K562 (cell line): ENCODE measurements at regions not wholly inside any gene's neighbourhood (a gene's known extent, or its start where the extent isn't known, plus 50 kb on each side); places are given as distances from the start of the nearest gene placed in this dataset.

ENCODE experiments used
- ATAC-seq: fragments of 200-7000 bp; cut with Tn5 transposase; 3 replicates; pipeline ENCODE4 v1.9.1; 2020; ENCODE audit warnings: moderate library complexity
- BruUV-seq: library from RNA; stranded (reverse); fragments of 400-500 nt; replicated peaks from 2 replicates; lab custom pipeline; 2021; lab: Mats Ljungman, UMichigan
- CTCF ChIA-PET: fragments of 300-600 bp; formaldehyde crosslinking; extraction: SDS; loops from one replicate; lab custom pipeline; 2021; ENCODE audit warnings: low intra/inter-chr PET ratio; lab: Yijun Ruan, JAX
- POLR2A ChIA-PET: fragments of 300-600, 350-650 bp; sonication (Branson Sonifier 250); formaldehyde crosslinking; extraction: SDS; loops from one replicate; lab custom pipeline; 2021; ENCODE audit warnings: antibody characterized with exemption, inconsistent platforms; lab: Yijun Ruan, JAX
- DNase-seq, 4 experiments: peaks; one replicate each; pipeline versions ENCODE4 v3.0.0 to v3.0.0-alpha.2; 2011 to 2018; ENCODE audit warnings: low spot score in 3 of 4, mixed read lengths in 3 of 4; ENCODE audit errors: extremely low read depth in 1 of 4
- FAIRE-seq: peaks from 2 replicates; lab custom pipeline; 2011; peaks lifted over from hg19 to GRCh38; lab: Jason Lieb, UNC
- H2AFZ ChIP-seq: 2 replicates; pipeline ENCODE4 v1.6.0; 2011; ENCODE audit warnings: low read depth, low read length, control low read depth, inconsistent platforms
- H3K27ac ChIP-seq: fragments of 200-600 bp; 3 replicates; pipeline ENCODE4 v1.8.0; 2011; ENCODE audit warnings: low read depth, mild to moderate bottlenecking, control low read depth, inconsistent platforms, low read length, moderate library complexity, mixed read lengths; ENCODE audit errors: extremely low read depth
- H3K27me3 ChIP-seq, 2 experiments: fragments of 300-600 bp in 1 of 2; 2 replicates in 1 of 2; 3 replicates in 1 of 2; pipeline versions ENCODE4 v1.6.0 to v1.8.0; 2011; ENCODE audit warnings: inconsistent platforms in 2 of 2, low read length in 2 of 2, mild to moderate bottlenecking in 1 of 2, mixed read lengths in 1 of 2, moderate library complexity in 1 of 2; ENCODE audit not compliant: control insufficient read depth in 2 of 2, insufficient read depth in 2 of 2
- H3K36me3 ChIP-seq: fragments of 300-600 bp; 3 replicates; pipeline ENCODE4 v1.8.0; 2011; ENCODE audit warnings: mild to moderate bottlenecking, low read length, inconsistent platforms; ENCODE audit not compliant: control insufficient read depth, insufficient read depth
- H3K4me1 ChIP-seq, 2 experiments: fragments of 200-600 bp in 1 of 2; replicated peaks in 1 of 2; 2 replicates in 1 of 2; 3 replicates in 1 of 2; pipeline versions ENCODE4 v1.5.1 to v1.8.0; 2011; ENCODE audit warnings: inconsistent platforms in 2 of 2, low read length in 2 of 2, mild to moderate bottlenecking in 1 of 2, mixed read lengths in 1 of 2, moderate library complexity in 1 of 2; ENCODE audit not compliant: control insufficient read depth in 2 of 2, insufficient read depth in 2 of 2
- H3K4me2 ChIP-seq: 2 replicates; pipeline ENCODE4 v1.6.1; 2011; ENCODE audit warnings: low read length, control low read depth, inconsistent platforms, mixed read lengths; ENCODE audit not compliant: insufficient read depth
- H3K4me3 ChIP-seq: fragments of 200-600 bp; sonication (generic), shearing (Covaris generic); 2 replicates; pipeline ENCODE4 v1.5.1; 2016; ENCODE audit warnings: control low read depth, inconsistent platforms
- H3K79me2 ChIP-seq: fragments of 200-600 bp; 3 replicates; pipeline ENCODE4 v1.8.0; 2011; ENCODE audit warnings: low read length, inconsistent platforms; ENCODE audit not compliant: control insufficient read depth, insufficient read depth
- H3K9ac ChIP-seq, 2 experiments: 2 replicates each; pipeline versions ENCODE4 v1.6.0 to v1.6.1; 2011; ENCODE audit warnings: low read depth in 2 of 2, low read length in 2 of 2, control low read depth in 1 of 2, inconsistent platforms in 1 of 2, mild to moderate bottlenecking in 1 of 2, mixed read lengths in 1 of 2; ENCODE audit not compliant: insufficient read depth in 1 of 2
- H3K9me1 ChIP-seq: one replicate; pipeline ENCODE4 v1.6.0; 2011; ENCODE audit warnings: inconsistent platforms, mild to moderate bottlenecking, low read length, moderate library complexity; ENCODE audit not compliant: control insufficient read depth, insufficient read depth
- H3K9me3 ChIP-seq: replicated peaks from 2 replicates; pipeline ENCODE4 v1.5.1; 2011; ENCODE audit warnings: low read depth, low read length, inconsistent platforms; ENCODE audit not compliant: control insufficient read depth, insufficient read depth
- H4K20me1 ChIP-seq: replicated peaks from 2 replicates; pipeline ENCODE4 v1.6.1; 2011; ENCODE audit warnings: low read length, inconsistent platforms, mixed read lengths; ENCODE audit not compliant: control insufficient read depth, insufficient read depth
- HDGF ChIP-seq: fragments of 450-650 bp; IDR thresholded peaks from 2 replicates; pipeline ENCODE4 v1.6.1; 2016
- MCM3 ChIP-seq: fragments of 450-650 bp; IDR thresholded peaks from 2 replicates; pipeline ENCODE4 v1.6.1; 2016
- RFX1 ChIP-seq: fragments of 450-650 bp; IDR thresholded peaks from 2 replicates; pipeline ENCODE4 v1.6.1; 2016; ENCODE audit warnings: mild to moderate bottlenecking, moderate library complexity
- SRF ChIP-seq, 2 experiments: fragments of 250-450, 450-650 bp in 1 of 2; sonication (Bioruptor Pico) in 1 of 2; sonication (generic) in 1 of 2; formaldehyde crosslinking; IDR thresholded peaks; 2 replicates each; pipeline versions ENCODE4 v1.5.0 to v1.5.1; 2020 to 2022; ENCODE audit warnings: mild to moderate bottlenecking in 1 of 2, missing genetic modification reagents in 1 of 2
- ZFP1 ChIP-seq: fragments of 450-650 bp; formaldehyde crosslinking; IDR thresholded peaks from 2 replicates; pipeline ENCODE4 v1.4.0; 2020; ENCODE audit warnings: mild to moderate bottlenecking, mixed read lengths
- ZFP36 ChIP-seq: fragments of 150-350 bp; IDR thresholded peaks from 2 replicates; pipeline ENCODE4 v1.6.1; 2018; ENCODE audit warnings: low read length, low read depth; ENCODE audit not compliant: partially characterized antibody
- WGBS: fragments of 100-300 bp; shearing (Covaris generic); methylation state at CpG from one replicate; pipeline ENCODE4 v1.1.6; 2016; ENCODE audit warnings: low coverage, mixed read lengths; ENCODE audit not compliant: insufficient coverage; ENCODE audit errors: missing lambda C conversion rate; 5-methylcytosine and 5-hydroxymethylcytosine counted together
- in situ Hi-C: fragments of 300-500 bp; cut with MboI; formaldehyde crosslinking; loops from 4 replicates; pipeline ENCODE4 v1.15.0; 2018; ENCODE audit warnings: inconsistent platforms, mixed read lengths
- intact Hi-C: fragments of 100-400 bp; cut with micrococcal nuclease; formaldehyde crosslinking; loops from 2 replicates; pipeline ENCODE4 v1.14.2; 2022
- TF ChIP-seq, protein P1 (sequence below): fragments of 450-650 bp; IDR thresholded peaks from 2 replicates; pipeline ENCODE4 v1.6.1; 2016; ENCODE audit warnings: mild to moderate bottlenecking

GRCh38 chr6:98516206-98516605 is 318.2 kb upstream of the POU3F2 start:
- H3K9me3 ChIP-seq = no peaks in the 10 kb centered on the region
- H3K27me3 ChIP-seq = no peaks in the 10 kb centered on the region
- in situ Hi-C loops (no loop called here), intact Hi-C loops (no loop called here)
- H3K79me2 ChIP-seq = no peaks in the 10 kb centered on the region
- FAIRE-seq (no peak), DNase-seq (peak in 1 of 4 experiments; percentile 11), ATAC-seq (no peak)
- no peaks in the 10 kb centered on the region for H3K36me3 ChIP-seq
- H4K20me1 ChIP-seq = no peaks in the 10 kb centered on the region
- H3K4me1 ChIP-seq = no peaks in the 10 kb centered on the region
- H3K27ac ChIP-seq = no peak overlapping the region
- 6% methylated on average over 2 of the region's 2 CpGs for WGBS
- H3K4me3 ChIP-seq = no peak overlapping the region
- H3K9ac ChIP-seq = no peak overlapping the region
- ChIA-PET CTCF (no interaction called here), POLR2A (no interaction called here)
- no TSS peak for BruUV-seq
- no peaks in the 10 kb centered on the region for H3K9me1 ChIP-seq
- 0 out of 2 replicates have a peak, but pooled peaks have one; percentile 8 for TF ChIP-seq RFX1
- no peak for TF ChIP-seq SRF (CRISPR knock-in tag; IDR thresholded peaks at IDR 0.05)
- H3K4me2 ChIP-seq = no peak overlapping the region
- H2AFZ ChIP-seq = no peak overlapping the region

DNA sequence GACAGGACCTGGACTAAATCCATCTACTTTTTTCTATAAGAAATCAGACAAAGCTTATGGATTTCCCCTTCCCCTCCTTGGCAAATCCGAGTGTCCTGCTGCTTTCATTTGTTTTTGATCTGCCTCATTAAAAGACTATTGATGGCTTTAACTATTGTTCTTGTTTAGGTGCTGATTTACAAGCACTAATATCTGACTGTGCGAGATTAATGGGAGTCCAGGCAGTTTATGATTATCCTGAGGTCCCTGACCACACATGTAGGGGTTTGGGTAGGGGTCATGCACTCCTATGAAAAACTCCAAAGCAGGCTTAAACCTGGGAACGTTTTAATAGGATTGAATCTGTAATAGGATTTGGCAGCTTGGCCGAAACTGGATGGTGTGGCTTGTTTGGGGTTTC is 317.5 kb upstream of the POU3F2 start:
- in situ Hi-C loops = no loop called here
- no peak for DNase-seq
- TF ChIP-seq, protein P1, sequence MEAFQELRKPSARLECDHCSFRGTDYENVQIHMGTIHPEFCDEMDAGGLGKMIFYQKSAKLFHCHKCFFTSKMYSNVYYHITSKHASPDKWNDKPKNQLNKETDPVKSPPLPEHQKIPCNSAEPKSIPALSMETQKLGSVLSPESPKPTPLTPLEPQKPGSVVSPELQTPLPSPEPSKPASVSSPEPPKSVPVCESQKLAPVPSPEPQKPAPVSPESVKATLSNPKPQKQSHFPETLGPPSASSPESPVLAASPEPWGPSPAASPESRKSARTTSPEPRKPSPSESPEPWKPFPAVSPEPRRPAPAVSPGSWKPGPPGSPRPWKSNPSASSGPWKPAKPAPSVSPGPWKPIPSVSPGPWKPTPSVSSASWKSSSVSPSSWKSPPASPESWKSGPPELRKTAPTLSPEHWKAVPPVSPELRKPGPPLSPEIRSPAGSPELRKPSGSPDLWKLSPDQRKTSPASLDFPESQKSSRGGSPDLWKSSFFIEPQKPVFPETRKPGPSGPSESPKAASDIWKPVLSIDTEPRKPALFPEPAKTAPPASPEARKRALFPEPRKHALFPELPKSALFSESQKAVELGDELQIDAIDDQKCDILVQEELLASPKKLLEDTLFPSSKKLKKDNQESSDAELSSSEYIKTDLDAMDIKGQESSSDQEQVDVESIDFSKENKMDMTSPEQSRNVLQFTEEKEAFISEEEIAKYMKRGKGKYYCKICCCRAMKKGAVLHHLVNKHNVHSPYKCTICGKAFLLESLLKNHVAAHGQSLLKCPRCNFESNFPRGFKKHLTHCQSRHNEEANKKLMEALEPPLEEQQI = no peak
- TF ChIP-seq HDGF = no peak
- TF ChIP-seq MCM3 = no peak
- TF ChIP-seq ZFP36 = no peak
- TF ChIP-seq ZFP1 (CRISPR knock-in tag) = no peak

More for the DNA sequence above, 317.5 kb upstream of the POU3F2 start:
- no peak overlapping the region for H3K9ac ChIP-seq
- FAIRE-seq (no peak), ATAC-seq (no peak)
- no peaks in the 10 kb centered on the region for H3K36me3 ChIP-seq
- no TSS peak for BruUV-seq
- intact Hi-C loops = no loop called here
- no peaks in the 10 kb centered on the region for H3K27me3 ChIP-seq
- ChIA-PET POLR2A (no interaction called here), CTCF (no interaction called here)
- H2AFZ ChIP-seq = no peak overlapping the region
- H3K4me1 ChIP-seq = no peaks in the 10 kb centered on the region
- H3K4me3 ChIP-seq = no peak overlapping the region
- no peak overlapping the region for H3K4me2 ChIP-seq
- no peaks in the 10 kb centered on the region for H3K9me3 ChIP-seq
- no peaks in the 10 kb centered on the region for H3K9me1 ChIP-seq
- no peaks in the 10 kb centered on the region for H4K20me1 ChIP-seq
- no peaks in the 10 kb centered on the region for H3K79me2 ChIP-seq
- WGBS = 0% methylated on average over 3 of the region's 4 CpGs
- H3K27ac ChIP-seq = no peak overlapping the region
